CD14-positive monocyte (primary cell): ENCODE measurements at regions not wholly inside any gene's neighbourhood (a gene's known extent, or its start where the extent isn't known, plus 50 kb on each side); places are given as distances from the start of the nearest gene placed in this dataset.

Source experiments
- DNase-seq, 3 donors: peaks; one replicate each; pipeline ENCODE4 v3.0.0-alpha.2; 2011 to 2022
- H2AFZ ChIP-seq: 2 replicates; pipeline ENCODE4 v1.6.0; 2012; ENCODE audit warnings: mild to moderate bottlenecking, low read depth, low read length, inconsistent platforms; ENCODE audit not compliant: insufficient read depth, poor library complexity, severe bottlenecking
- H3K27ac ChIP-seq, 2 donors: 1 replicate in 1 of 2; 2 replicates in 1 of 2; pipeline ENCODE4 v1.5.1; 2012 to 2013; ENCODE audit warnings: low read length in 2 of 2, control low read depth in 1 of 2, inconsistent platforms in 1 of 2, low read depth in 1 of 2, mild to moderate bottlenecking in 1 of 2
- H3K27me3 ChIP-seq, 2 donors: one replicate each; pipeline versions ENCODE4 v1.6.0 to v1.6.1; 2011 to 2013; ENCODE audit warnings: low read length in 2 of 2; ENCODE audit not compliant: control insufficient read depth in 2 of 2, insufficient read depth in 2 of 2
- H3K36me3 ChIP-seq, 2 donors: replicated peaks in 1 of 2; 1 replicate in 1 of 2; 2 replicates in 1 of 2; pipeline versions ENCODE4 v1.5.1 to v1.6.1; 2012 to 2013; ENCODE audit warnings: low read length in 2 of 2, control low read depth in 1 of 2, inconsistent platforms in 1 of 2, mild to moderate bottlenecking in 1 of 2; ENCODE audit not compliant: insufficient read depth in 2 of 2, control insufficient read depth in 1 of 2
- H3K4me1 ChIP-seq, 2 donors: 1 replicate in 1 of 2; 2 replicates in 1 of 2; pipeline versions ENCODE4 v1.5.1 to v1.6.1; 2012 to 2013; ENCODE audit warnings: low read length in 2 of 2, control low read depth in 1 of 2, inconsistent platforms in 1 of 2, mild to moderate bottlenecking in 1 of 2, moderate library complexity in 1 of 2; ENCODE audit not compliant: insufficient read depth in 2 of 2, control insufficient read depth in 1 of 2
- H3K4me2 ChIP-seq: replicated peaks from 2 replicates; pipeline ENCODE3; 2012; ENCODE audit warnings: low read length, moderate library complexity, mild to moderate bottlenecking; ENCODE audit not compliant: poor library complexity, severe bottlenecking; ENCODE audit errors: extremely low read depth
- H3K4me3 ChIP-seq, 3 experiments: fragments of 200-600 bp in 1 of 3; sonication (generic) in 1 of 3; replicated peaks in 1 of 3; 1 replicate in 2 of 3; 2 replicates in 1 of 3; pipeline ENCODE4 v1.5.1; 2011 to 2013; ENCODE audit warnings: low read length in 3 of 3, mild to moderate bottlenecking in 3 of 3, control low read depth in 2 of 3, low read depth in 2 of 3, inconsistent platforms in 1 of 3, moderate library complexity in 1 of 3
- H3K79me2 ChIP-seq: 2 replicates; pipeline ENCODE4 v1.6.0; 2012; ENCODE audit warnings: mild to moderate bottlenecking, control low read depth, inconsistent platforms, low read length, moderate library complexity; ENCODE audit not compliant: insufficient read depth
- H3K9ac ChIP-seq: 2 replicates; pipeline ENCODE4 v1.6.0; 2017; ENCODE audit warnings: low read length, mild to moderate bottlenecking; ENCODE audit not compliant: insufficient read depth, poor library complexity, severe bottlenecking
- H3K9me3 ChIP-seq, 2 donors: replicated peaks in 1 of 2; 1 replicate in 1 of 2; 2 replicates in 1 of 2; pipeline versions ENCODE4 v1.5.1 to v1.6.1; 2012 to 2013; ENCODE audit warnings: low read length in 2 of 2, control low read depth in 1 of 2; ENCODE audit not compliant: control insufficient read depth in 1 of 2, insufficient read depth in 1 of 2
- H4K20me1 ChIP-seq: 2 replicates; pipeline ENCODE4 v1.6.0; 2012; ENCODE audit warnings: mild to moderate bottlenecking, low read length, control low read depth, moderate library complexity; ENCODE audit not compliant: insufficient read depth
- H3K27ac Mint-ChIP-seq, 7 donors: one replicate each; pipeline ENCODE4 v1.8.0; 2020; ENCODE audit warnings: mild to moderate bottlenecking in 7 of 7, mixed read lengths in 7 of 7, moderate library complexity in 6 of 7, inconsistent platforms in 2 of 7
- H3K27me3 Mint-ChIP-seq, 3 donors: one replicate each; pipeline ENCODE4 v1.8.0; 2021 to 2022; ENCODE audit warnings: low read depth in 3 of 3, mild to moderate bottlenecking in 3 of 3, mixed read lengths in 3 of 3, moderate library complexity in 3 of 3, inconsistent platforms in 1 of 3
- H3K36me3 Mint-ChIP-seq, 2 donors: one replicate each; pipeline ENCODE4 v1.8.0; 2020; ENCODE audit warnings: mixed read lengths in 2 of 2, inconsistent platforms in 1 of 2, mild to moderate bottlenecking in 1 of 2
- H3K4me1 Mint-ChIP-seq: one replicate; pipeline ENCODE4 v1.8.0; 2020; ENCODE audit warnings: mild to moderate bottlenecking, mixed read lengths
- H3K4me3 Mint-ChIP-seq, 2 donors: one replicate each; pipeline ENCODE4 v1.8.0; 2020; ENCODE audit warnings: mild to moderate bottlenecking in 2 of 2, mixed read lengths in 2 of 2, moderate library complexity in 1 of 2
- H3K9me3 Mint-ChIP-seq, 7 donors: one replicate each; pipeline ENCODE4 v1.8.0; 2020 to 2022; ENCODE audit warnings: mixed read lengths in 7 of 7, mild to moderate bottlenecking in 6 of 7, moderate library complexity in 6 of 7, inconsistent platforms in 2 of 7
- WGBS: methylation state at CpG from one replicate; pipeline ENCODE4 v1.1.5; 2013; ENCODE audit warnings: missing lambda C conversion rate; ENCODE audit not compliant: insufficient coverage; 5-methylcytosine and 5-hydroxymethylcytosine counted together
- intact Hi-C, 2 donors: fragments of 100-400 bp; cut with micrococcal nuclease; formaldehyde crosslinking; loops; one replicate each; pipeline versions ENCODE4 v1.15.0 to v1.15.1; 2023
- TF ChIP-seq, protein P1 (sequence below): fragments of 200-600 bp; IDR thresholded peaks from one replicate; pipeline ENCODE4 v1.8.0; 2022; ENCODE audit warnings: antibody characterized with exemption, mild to moderate bottlenecking

DNA sequence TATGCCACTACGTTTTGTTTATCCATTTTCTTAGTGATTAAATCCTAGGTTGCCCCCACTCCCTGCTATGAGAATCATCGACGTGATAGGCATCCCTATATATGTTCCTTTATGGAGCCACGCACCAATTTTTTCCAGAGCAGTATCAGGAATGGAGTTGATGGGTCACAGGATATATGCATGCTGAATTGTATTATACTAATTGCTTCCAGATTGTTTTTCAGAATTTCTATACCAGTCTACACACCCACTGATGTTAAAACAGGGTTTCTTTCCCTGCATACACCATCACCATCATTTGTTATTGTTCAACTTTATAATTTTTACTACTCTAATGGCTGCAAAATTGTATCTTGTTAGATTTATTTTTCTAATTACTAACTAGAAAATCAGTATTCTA, 100.1 kb upstream of the MRPS22 start:
- DNase-seq = no peak
- Histone ChIP-seq H3K27me3 (peaks cover 7 to 13% of the 10 kb centered on the region in 2 donors), H3K4me1 (no peaks in the 10 kb centered on the region), H3K79me2 (no peaks in the 10 kb centered on the region), H3K9ac (no peak overlapping the region), H3K4me3 (no peak overlapping the region), H3K9me3 (no peaks in the 10 kb centered on the region), H4K20me1 (no peaks in the 10 kb centered on the region), H3K36me3 (no peaks in the 10 kb centered on the region), H3K27ac (no peak overlapping the region), H3K4me2 (no peak overlapping the region), H2AFZ (no peak overlapping the region)
- no peaks in the 10 kb centered on the region for H3K36me3 Mint-ChIP-seq
- TF ChIP-seq, protein P1, sequence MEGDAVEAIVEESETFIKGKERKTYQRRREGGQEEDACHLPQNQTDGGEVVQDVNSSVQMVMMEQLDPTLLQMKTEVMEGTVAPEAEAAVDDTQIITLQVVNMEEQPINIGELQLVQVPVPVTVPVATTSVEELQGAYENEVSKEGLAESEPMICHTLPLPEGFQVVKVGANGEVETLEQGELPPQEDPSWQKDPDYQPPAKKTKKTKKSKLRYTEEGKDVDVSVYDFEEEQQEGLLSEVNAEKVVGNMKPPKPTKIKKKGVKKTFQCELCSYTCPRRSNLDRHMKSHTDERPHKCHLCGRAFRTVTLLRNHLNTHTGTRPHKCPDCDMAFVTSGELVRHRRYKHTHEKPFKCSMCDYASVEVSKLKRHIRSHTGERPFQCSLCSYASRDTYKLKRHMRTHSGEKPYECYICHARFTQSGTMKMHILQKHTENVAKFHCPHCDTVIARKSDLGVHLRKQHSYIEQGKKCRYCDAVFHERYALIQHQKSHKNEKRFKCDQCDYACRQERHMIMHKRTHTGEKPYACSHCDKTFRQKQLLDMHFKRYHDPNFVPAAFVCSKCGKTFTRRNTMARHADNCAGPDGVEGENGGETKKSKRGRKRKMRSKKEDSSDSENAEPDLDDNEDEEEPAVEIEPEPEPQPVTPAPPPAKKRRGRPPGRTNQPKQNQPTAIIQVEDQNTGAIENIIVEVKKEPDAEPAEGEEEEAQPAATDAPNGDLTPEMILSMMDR = no peak
- peaks cover 19 to 41% (median 21%) of the 10 kb centered on the region in 3 donors for H3K27me3 Mint-ChIP-seq
- H3K4me3 Mint-ChIP-seq = no peak overlapping the region
- H3K27ac Mint-ChIP-seq = no peak overlapping the region
- no CpG with 5 or more reads among the region's 4 CpGs for WGBS
- intact Hi-C loops = no loop called here
- H3K9me3 Mint-ChIP-seq = peaks cover 0 to 3% (median 0%) of the 10 kb centered on the region in 7 donors
- H3K4me1 Mint-ChIP-seq = no peaks in the 10 kb centered on the region

DNA sequence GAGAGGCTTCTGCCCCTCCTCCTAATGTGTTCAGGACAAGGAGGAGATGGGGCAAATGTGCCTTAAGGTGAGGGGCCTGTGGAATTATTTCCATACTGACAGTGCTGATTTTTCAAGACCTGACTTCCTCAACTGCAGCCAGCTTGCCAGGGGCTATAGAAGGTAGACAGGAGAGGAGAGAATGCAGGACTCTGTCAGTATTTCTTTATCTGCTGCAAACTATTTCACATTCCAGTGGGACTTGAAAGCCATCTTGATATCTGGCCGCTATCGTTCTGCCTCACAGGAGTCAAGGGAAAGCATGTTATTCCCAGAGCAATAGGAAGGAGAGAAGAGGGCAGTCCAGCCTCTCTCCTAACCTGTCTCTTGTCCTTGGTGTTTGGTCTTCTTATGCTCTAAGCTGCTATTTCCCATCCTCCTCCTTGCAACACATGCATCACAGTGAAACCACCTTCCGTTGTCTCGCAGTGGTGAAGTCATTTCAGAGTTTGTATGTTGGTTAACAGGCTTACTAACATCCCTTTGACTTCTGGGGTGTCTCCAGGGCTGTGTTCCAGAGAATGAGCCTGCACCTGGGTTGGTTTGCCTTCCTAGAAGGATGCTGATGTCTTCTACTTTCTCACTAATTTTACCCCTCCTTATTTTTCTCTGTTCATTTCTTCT, 95.1 kb upstream of the MRPS22 start:
- Histone ChIP-seq H2AFZ (no peak overlapping the region), H3K27ac (no peak overlapping the region), H3K79me2 (no peaks in the 10 kb centered on the region), H3K9me3 (no peaks in the 10 kb centered on the region), H3K27me3 (peaks cover 0 to 2% of the 10 kb centered on the region in 2 donors), H3K9ac (no peak overlapping the region), H4K20me1 (no peaks in the 10 kb centered on the region), H3K4me3 (no peak overlapping the region), H3K4me2 (no peak overlapping the region), H3K4me1 (no peaks in the 10 kb centered on the region), H3K36me3 (no peaks in the 10 kb centered on the region)
- intact Hi-C loops = no loop called here
- H3K4me3 Mint-ChIP-seq = no peak overlapping the region
- peaks cover 9% of the 10 kb centered on the region for H3K4me1 Mint-ChIP-seq
- H3K27ac Mint-ChIP-seq = no peak overlapping the region
- 80% methylated on average over 1 of the region's 4 CpGs for WGBS
- peaks cover 0 to 3% (median 0%) of the 10 kb centered on the region in 7 donors for H3K9me3 Mint-ChIP-seq
- no peak for DNase-seq
- H3K27me3 Mint-ChIP-seq = peaks cover 9 to 16% (median 13%) of the 10 kb centered on the region in 3 donors
- H3K36me3 Mint-ChIP-seq = no peaks in the 10 kb centered on the region
- TF ChIP-seq, protein P1 = no peak
